Endometrial microvascular endothelial cells (primary cell): ENCODE measurements at regions not wholly inside any gene's neighbourhood (a gene's known extent, or its start where the extent isn't known, plus 50 kb on each side); places are given as distances from the start of the nearest gene placed in this dataset.

Source experiments
- in situ Hi-C: cut with HindIII; loops from 2 replicates; pipeline ENCODE4 v1.10.0; 2017; ENCODE audit warnings: low sequenced_read_pairs, low pct_unique_long_range_greater_than_20kb; ENCODE audit errors: inconsistent ontology term

- in situ Hi-C loops, result no loop called here
Observed at GRCh38 chrX:38882894-38883626, 81.8 kb downstream of the MID1IP1 start.

- in situ Hi-C loops, result no loop called here
Observed at GRCh38 chrX:38886112-38886511, 84.9 kb downstream of the MID1IP1 start.

DNA sequence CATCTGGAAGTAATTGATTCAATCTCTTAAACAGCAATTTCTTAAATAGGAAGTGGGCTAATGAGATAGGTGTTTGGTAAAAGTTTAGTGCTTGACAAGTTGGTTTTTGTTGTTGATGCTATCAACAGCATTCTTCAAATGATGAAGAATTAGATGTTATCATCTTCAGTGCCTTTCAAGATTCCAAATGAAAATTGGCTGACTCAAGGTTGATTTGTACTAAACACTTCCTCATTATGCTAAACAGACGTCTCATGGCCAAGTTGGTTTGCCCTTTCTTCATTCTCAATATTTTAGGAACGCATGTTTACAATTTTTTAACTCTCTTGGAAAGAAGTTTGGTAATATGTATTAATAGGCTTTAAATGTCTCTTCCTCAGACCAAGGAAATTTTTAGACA, 86.0 kb downstream of the MID1IP1 start:
- in situ Hi-C loops, result no loop called here

DNA sequence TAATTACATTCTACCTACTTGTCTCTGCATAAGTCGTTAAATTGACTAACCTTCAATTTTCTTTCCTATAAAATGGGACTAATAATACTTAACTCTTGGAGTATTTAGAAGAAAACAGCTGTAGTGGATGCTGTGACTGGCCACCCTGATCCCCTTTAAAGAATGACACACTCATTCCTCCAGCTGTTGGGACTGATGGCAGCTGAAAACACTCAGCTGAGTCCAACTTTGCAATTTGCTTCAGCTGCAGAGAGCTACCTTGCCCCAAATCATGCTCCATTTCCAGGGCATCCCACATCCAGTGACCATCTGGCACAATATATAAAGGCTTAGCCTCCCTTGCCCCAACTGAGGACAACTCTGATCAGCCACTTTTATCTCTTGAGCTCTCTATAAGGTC, 89.1 kb downstream of the MID1IP1 start:
- in situ Hi-C loops, result no loop called here

DNA sequence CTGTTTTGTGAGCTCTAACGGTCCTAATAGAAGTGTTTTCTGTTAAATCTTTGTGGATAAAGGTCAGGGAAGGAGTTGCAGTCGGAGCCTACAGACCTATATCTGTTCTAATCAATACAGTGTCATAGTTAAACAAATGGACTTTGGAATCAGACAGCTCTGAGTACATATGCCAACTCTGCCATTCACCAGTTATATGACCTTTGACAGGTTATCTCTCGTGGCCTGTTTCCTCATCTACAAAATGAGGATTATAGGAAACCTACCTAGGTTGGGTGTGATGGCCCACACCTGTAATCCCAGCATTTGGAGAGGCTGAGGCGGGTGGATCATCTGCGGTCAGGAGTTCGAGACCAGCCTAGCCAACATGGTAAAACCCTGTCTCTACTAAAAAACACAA, 89.7 kb downstream of the MID1IP1 start:
- in situ Hi-C loops, result no loop called here

DNA sequence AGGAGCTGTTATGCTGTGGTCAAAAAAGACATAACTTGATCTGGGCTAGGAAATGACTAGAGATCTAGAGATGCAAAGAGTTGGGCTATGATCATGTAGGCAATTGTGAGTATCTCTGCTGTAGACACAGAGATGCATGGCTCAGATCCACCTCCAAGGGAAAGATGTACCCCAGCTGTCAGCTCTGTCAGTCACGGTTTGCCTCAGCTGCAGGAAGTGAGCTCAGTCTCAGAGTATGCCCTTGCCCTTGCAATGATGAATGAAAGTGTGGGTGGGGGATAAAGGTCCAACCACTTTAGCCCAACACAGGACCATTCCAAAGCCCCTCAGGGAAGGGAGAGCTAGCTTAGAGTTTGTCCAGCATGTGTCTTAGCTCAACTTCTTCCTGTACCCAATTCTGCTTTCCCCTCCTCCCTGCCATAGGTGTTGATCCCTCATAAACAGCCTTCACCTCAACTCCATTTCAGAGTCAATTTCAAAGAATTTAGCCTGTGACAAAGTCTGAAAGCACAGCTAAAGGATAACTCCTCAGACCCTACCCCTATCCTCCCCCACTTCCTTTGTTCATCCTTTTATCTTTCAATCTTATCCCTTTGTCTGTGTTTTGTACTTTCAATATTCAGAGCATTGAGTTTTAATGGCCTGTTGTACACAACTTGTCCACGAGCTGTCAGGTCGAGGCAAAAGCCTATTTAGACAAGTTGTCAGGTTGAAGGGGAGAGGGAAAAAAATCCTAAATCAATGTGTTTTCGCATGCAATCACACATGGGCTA, 90.6 kb downstream of the MID1IP1 start:
- in situ Hi-C loops, result no loop called here

DNA sequence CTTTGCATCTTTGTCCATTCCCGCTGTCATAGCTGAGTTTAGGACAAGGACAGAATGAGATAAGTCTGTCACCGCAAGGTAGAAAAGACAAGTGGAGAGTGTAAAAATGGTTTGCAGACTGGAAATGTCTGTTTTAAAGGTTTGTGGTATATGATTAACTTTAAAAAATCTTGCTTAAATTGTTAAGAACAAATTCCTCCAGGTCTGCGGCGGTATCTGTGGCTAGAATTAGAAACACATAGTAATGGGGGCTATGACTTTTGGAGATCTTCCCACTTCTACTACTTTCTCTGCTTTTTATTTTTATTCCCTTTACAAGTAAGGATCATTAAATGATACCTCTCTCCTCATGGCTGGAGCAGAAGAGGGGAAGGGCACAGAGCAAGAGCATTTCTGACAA, 92.2 kb downstream of the MID1IP1 start:
- in situ Hi-C loops, result no loop called here

DNA sequence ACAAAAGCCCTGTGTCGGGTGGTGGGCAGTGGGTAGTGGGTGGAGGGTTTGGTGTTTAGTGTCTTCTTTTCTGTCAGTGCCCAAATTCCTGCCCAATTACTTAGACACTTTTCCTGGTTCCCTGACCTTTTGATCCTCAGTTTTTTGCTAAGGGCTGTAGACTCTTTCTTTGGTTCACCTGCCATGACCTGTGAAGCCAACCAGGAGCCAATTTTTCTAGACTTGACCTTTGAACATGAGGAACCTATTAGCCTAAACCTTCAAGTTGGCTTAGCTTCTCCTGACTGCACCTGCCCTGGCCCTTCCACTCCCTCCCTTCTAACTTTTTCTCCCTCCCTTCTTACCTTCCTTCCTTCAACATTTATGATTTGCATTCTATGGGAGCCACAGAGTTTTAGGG, 94.5 kb downstream of the MID1IP1 start:
- in situ Hi-C loops, result no loop called here

- in situ Hi-C loops, result no loop called here
Observed at GRCh38 chrX:38896724-38897298, 95.6 kb downstream of the MID1IP1 start.

DNA sequence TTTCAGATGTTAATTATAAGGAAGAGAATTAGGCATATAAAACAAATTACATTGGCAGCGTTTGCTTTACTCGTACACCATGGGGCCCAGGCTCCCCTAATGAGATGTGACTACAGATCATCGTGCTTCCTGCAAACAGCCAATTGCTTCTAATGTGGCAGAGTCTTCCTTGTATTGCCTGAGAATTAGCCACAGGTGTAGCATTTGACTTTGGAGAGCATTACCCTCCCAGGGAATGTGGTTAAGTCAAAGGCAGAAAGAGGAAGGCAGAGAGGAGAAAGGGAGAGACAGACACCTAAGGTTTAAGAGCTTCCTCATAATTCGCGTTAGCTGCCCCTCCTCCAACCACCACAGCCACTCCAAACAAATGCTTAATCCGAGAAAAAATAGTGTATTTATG, 97.0 kb downstream of the MID1IP1 start:
- in situ Hi-C loops, result no loop called here

- in situ Hi-C loops, result no loop called here
Observed at GRCh38 chrX:38899650-38900049, 98.4 kb downstream of the MID1IP1 start.

GRCh38 chrX:38900719-38901118, 99.5 kb downstream of the MID1IP1 start:
- in situ Hi-C loops, result no loop called here

DNA sequence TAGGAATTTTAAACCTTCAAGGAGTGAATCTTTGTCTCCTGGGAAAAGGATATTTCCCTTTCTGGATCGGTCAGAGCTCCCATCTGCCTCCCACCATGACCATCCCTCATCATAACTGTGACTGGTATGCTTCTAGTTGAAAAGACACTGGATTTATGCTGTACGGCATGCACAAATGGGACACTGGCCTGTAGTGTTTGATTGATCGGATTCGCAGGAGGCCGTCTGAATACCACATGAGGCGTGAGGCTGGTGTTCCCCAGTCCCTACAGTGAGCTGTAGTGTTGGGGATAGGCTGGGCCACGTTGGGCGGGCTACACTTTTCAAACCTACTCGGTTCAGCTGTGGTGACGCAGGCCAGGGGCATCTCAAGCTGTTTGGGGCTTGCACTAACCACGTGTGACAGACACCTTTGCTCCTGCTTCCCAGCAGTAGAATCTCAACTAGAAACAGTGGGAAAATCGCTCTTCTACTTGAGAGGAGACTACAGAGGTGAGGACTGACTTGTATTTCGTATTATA, 101.8 kb downstream of the MID1IP1 start:
- in situ Hi-C loops, result no loop called here

GRCh38 chrX:38916801-38917200, 115.5 kb downstream of the MID1IP1 start:
- in situ Hi-C loops, result no loop called here

DNA sequence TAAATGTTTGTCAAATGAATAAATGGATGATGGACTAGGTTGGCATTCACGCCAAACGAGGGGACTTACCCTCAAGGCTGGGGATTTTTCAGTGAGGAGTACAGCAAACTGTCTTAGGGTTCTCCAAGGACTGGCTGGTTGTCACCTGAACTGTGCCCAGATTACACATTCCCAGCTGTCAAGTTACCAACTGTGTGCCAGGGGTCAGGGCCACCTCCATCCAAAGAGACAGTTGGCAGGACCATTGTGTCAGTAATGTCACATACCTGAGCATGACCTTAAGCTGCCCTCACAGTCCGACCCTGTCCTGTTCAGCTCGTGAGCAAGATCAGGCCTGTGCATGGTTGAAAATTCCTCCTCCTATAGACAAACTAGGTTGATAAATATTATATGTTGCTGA, 116.7 kb downstream of the MID1IP1 start:
- in situ Hi-C loops, result no loop called here

GRCh38 chrX:38919202-38919601, 117.9 kb downstream of the MID1IP1 start:
- in situ Hi-C loops, result no loop called here

GRCh38 chrX:38919853-38920528, 118.7 kb downstream of the MID1IP1 start:
- in situ Hi-C loops, result no loop called here

DNA sequence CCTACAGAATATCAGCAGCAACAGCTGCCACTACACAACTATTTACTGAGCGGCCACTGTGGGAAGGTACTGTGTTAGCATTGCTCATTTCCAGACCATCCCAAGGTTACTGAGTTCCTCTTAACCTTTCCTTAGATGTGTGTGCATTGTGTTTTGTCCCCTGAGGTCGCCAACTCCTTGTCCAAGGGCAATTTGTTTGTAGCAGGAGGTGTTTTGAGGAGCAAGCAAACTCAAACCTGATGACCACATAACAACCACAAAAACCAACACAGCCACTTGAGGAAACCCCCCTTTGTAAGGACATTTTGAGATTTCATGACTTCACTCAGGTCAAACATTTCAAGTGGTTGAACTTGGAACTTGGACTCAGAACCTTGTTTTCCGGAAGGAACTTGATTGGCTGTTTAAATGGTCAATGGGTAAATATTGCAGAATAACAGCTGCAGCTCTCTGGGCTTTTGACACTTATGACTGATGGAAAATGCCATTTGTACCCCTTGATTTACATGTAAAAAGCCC, 122.3 kb downstream of the MID1IP1 start:
- in situ Hi-C loops, result no loop called here

GRCh38 chrX:38927592-38927991, 126.3 kb downstream of the MID1IP1 start:
- in situ Hi-C loops, result no loop called here
